ENCODE measurements at regions not wholly inside any gene's neighbourhood (a gene's known extent, or its start where the extent isn't known, plus 50 kb on each side); places are given as distances from the start of the nearest gene placed in this dataset.

GRCh38 chr11:122353561-122353960 lies 237.5 kb upstream of the BLID start:
- DNase-seq (no peak), ATAC-seq (ENCODE audit: low read depth) (no peak)
- Mint-ChIP-seq H3K27ac (no peak overlapping the region), H3K4me1 (no peaks in the 10 kb centered on the region), H3K4me3 (no peak overlapping the region), H3K9me3 (peaks cover 1% of the 10 kb centered on the region), H3K27me3 (no peaks in the 10 kb centered on the region), H3K36me3 (no peaks in the 10 kb centered on the region)
- POLR2A ChIA-PET = no interaction called here

GRCh38 chr11:122348659-122349409 lies 232.8 kb upstream of the BLID start:
- H3K36me3 Mint-ChIP-seq = no peaks in the 10 kb centered on the region
- DNase-seq = no peak
- no peak overlapping the region for H3K4me3 Mint-ChIP-seq
- POLR2A ChIA-PET = no interaction called here
- H3K9me3 Mint-ChIP-seq = no peaks in the 10 kb centered on the region
- no peaks in the 10 kb centered on the region for H3K27me3 Mint-ChIP-seq
- no peak overlapping the region for H3K27ac Mint-ChIP-seq
- no peaks in the 10 kb centered on the region for H3K4me1 Mint-ChIP-seq
- no peak for ATAC-seq (ENCODE audit: low read depth)

GRCh38 chr11:122346006-122346405 lies 230.0 kb upstream of the BLID start:
- Mint-ChIP-seq H3K4me3 (no peak overlapping the region), H3K4me1 (no peaks in the 10 kb centered on the region), H3K27ac (no peak overlapping the region), H3K27me3 (peaks cover 3% of the 10 kb centered on the region), H3K9me3 (no peaks in the 10 kb centered on the region), H3K36me3 (no peaks in the 10 kb centered on the region)
- ATAC-seq (ENCODE audit: low read depth) (no peak), DNase-seq (no peak)
- POLR2A ChIA-PET = no interaction called here

GRCh38 chr11:122345586-122345985 lies 229.6 kb upstream of the BLID start:
- no peaks in the 10 kb centered on the region for H3K36me3 Mint-ChIP-seq
- ATAC-seq (ENCODE audit: low read depth) = no peak
- no peak for DNase-seq
- H3K4me3 Mint-ChIP-seq = no peak overlapping the region
- POLR2A ChIA-PET = no interaction called here
- no peaks in the 10 kb centered on the region for H3K9me3 Mint-ChIP-seq
- H3K27me3 Mint-ChIP-seq = peaks cover 3% of the 10 kb centered on the region
- no peaks in the 10 kb centered on the region for H3K4me1 Mint-ChIP-seq
- H3K27ac Mint-ChIP-seq = no peak overlapping the region

GRCh38 chr11:122344215-122344614 lies 228.2 kb upstream of the BLID start:
- peaks cover 3% of the 10 kb centered on the region for H3K27me3 Mint-ChIP-seq
- H3K36me3 Mint-ChIP-seq = no peaks in the 10 kb centered on the region
- no peaks in the 10 kb centered on the region for H3K9me3 Mint-ChIP-seq
- no peak for ATAC-seq (ENCODE audit: low read depth)
- no peak overlapping the region for H3K27ac Mint-ChIP-seq
- DNase-seq = no peak
- H3K4me3 Mint-ChIP-seq = no peak overlapping the region
- no peaks in the 10 kb centered on the region for H3K4me1 Mint-ChIP-seq
- POLR2A ChIA-PET = no interaction called here

- ATAC-seq (ENCODE audit: low read depth) (no peak), DNase-seq (no peak)
- POLR2A ChIA-PET = no interaction called here
- Mint-ChIP-seq H3K27me3 (peaks cover 3% of the 10 kb centered on the region), H3K27ac (no peak overlapping the region), H3K4me1 (no peaks in the 10 kb centered on the region), H3K4me3 (no peak overlapping the region), H3K9me3 (no peaks in the 10 kb centered on the region), H3K36me3 (no peaks in the 10 kb centered on the region)
These were observed 227.2 kb upstream of the BLID start for GRCh38 chr11:122343210-122343609.

GRCh38 chr11:122342089-122342744 lies 226.2 kb upstream of the BLID start:
- DNase-seq (no peak), ATAC-seq (ENCODE audit: low read depth) (no peak)
- Mint-ChIP-seq H3K4me1 (no peaks in the 10 kb centered on the region), H3K4me3 (no peak overlapping the region), H3K27ac (no peak overlapping the region), H3K9me3 (no peaks in the 10 kb centered on the region), H3K27me3 (peaks cover 3% of the 10 kb centered on the region), H3K36me3 (no peaks in the 10 kb centered on the region)
- POLR2A ChIA-PET = no interaction called here

GRCh38 chr11:122341477-122341876 lies 225.5 kb upstream of the BLID start:
- POLR2A ChIA-PET = no interaction called here
- no peaks in the 10 kb centered on the region for H3K36me3 Mint-ChIP-seq
- H3K4me3 Mint-ChIP-seq = no peak overlapping the region
- DNase-seq (no peak), ATAC-seq (ENCODE audit: low read depth) (no peak)
- no peaks in the 10 kb centered on the region for H3K4me1 Mint-ChIP-seq
- H3K9me3 Mint-ChIP-seq = no peaks in the 10 kb centered on the region
- H3K27me3 Mint-ChIP-seq = peaks cover 3% of the 10 kb centered on the region
- H3K27ac Mint-ChIP-seq = no peak overlapping the region

GRCh38 chr11:122340607-122341290 lies 224.7 kb upstream of the BLID start:
- Mint-ChIP-seq H3K4me1 (no peaks in the 10 kb centered on the region), H3K27me3 (peaks cover 3% of the 10 kb centered on the region), H3K9me3 (no peaks in the 10 kb centered on the region), H3K4me3 (no peak overlapping the region), H3K36me3 (no peaks in the 10 kb centered on the region), H3K27ac (no peak overlapping the region)
- POLR2A ChIA-PET = no interaction called here
- ATAC-seq (ENCODE audit: low read depth) = no peak
- no peak for DNase-seq

- Mint-ChIP-seq H3K27me3 (peaks cover 3% of the 10 kb centered on the region), H3K4me1 (no peaks in the 10 kb centered on the region), H3K4me3 (no peak overlapping the region), H3K27ac (no peak overlapping the region), H3K36me3 (no peaks in the 10 kb centered on the region), H3K9me3 (no peaks in the 10 kb centered on the region)
- no peak for ATAC-seq (ENCODE audit: low read depth)
- POLR2A ChIA-PET = no interaction called here
- DNase-seq = no peak
These were observed 223.5 kb upstream of the BLID start for GRCh38 chr11:122339436-122340060.

GRCh38 chr11:122337704-122338103 lies 221.7 kb upstream of the BLID start:
- no peaks in the 10 kb centered on the region for H3K9me3 Mint-ChIP-seq
- H3K27ac Mint-ChIP-seq = no peak overlapping the region
- no peaks in the 10 kb centered on the region for H3K4me1 Mint-ChIP-seq
- POLR2A ChIA-PET = no interaction called here
- H3K36me3 Mint-ChIP-seq = no peaks in the 10 kb centered on the region
- no peak for ATAC-seq (ENCODE audit: low read depth)
- no peak overlapping the region for H3K4me3 Mint-ChIP-seq
- no peak for DNase-seq
- peaks cover 3% of the 10 kb centered on the region for H3K27me3 Mint-ChIP-seq

- no peak overlapping the region for H3K27ac Mint-ChIP-seq
- H3K27me3 Mint-ChIP-seq = peaks cover under 1% of the 10 kb centered on the region
- no peaks in the 10 kb centered on the region for H3K36me3 Mint-ChIP-seq
- no peaks in the 10 kb centered on the region for H3K9me3 Mint-ChIP-seq
- no peak for ATAC-seq (ENCODE audit: low read depth)
- POLR2A ChIA-PET = no interaction called here
- DNase-seq = no peak
- H3K4me1 Mint-ChIP-seq = no peaks in the 10 kb centered on the region
- no peak overlapping the region for H3K4me3 Mint-ChIP-seq
These were observed 221.2 kb upstream of the BLID start for GRCh38 chr11:122337241-122337640.

GRCh38 chr11:122336706-122337105 lies 220.7 kb upstream of the BLID start:
- H3K27ac Mint-ChIP-seq = no peak overlapping the region
- ATAC-seq (ENCODE audit: low read depth) (no peak), DNase-seq (no peak)
- H3K4me3 Mint-ChIP-seq = no peak overlapping the region
- no peaks in the 10 kb centered on the region for H3K4me1 Mint-ChIP-seq
- no peaks in the 10 kb centered on the region for H3K9me3 Mint-ChIP-seq
- POLR2A ChIA-PET = no interaction called here
- H3K27me3 Mint-ChIP-seq = no peaks in the 10 kb centered on the region
- H3K36me3 Mint-ChIP-seq = no peaks in the 10 kb centered on the region
